ENCODE measurements at regions not wholly inside any gene's neighbourhood (a gene's known extent, or its start where the extent isn't known, plus 50 kb on each side); places are given as distances from the start of the nearest gene placed in this dataset.

DNA sequence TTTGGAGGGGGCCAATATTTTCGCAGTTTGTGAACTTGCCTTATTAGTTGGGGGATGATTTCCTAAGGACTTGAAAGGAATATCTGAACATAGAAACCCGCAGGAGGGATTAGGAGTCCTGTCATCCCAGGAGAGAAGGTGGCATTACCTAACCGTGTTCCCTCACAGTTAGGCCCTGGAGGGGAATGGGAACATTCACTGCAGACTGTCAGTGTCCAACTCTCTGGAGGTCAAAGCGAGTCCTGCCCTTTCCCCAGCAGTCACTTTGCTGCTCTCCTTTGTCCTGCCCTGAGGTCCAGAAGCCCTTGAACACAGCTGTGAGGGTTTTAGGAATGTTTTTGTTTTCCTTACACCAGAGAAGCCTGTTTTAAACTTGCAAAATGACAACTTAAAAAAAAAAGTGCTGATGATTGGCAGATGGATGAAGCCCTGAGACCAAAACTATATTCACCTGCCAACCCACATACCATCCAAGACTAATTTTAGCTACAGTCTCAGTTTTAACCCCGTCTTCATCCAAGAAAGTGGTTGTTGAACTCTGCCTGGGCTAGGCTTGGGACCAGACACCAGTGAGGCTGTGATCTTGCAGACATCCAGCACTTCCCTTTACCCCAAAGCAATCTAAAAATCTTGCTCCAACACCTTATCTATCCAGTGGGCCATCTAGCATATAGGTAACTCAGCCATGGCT is 90.5 kb upstream of the MEX3C start:
- no peaks in the 10 kb centered on the region for H3K4me1 ChIP-seq (ENCODE audit: insufficient read depth, low read length, poor library complexity, severe bottlenecking)
- ChIA-PET CTCF (ENCODE audit: unreplicated experiment) (no interaction called here), POLR2A (no interaction called here)
- no peak overlapping the region for H3K4me3 ChIP-seq (ENCODE audit: low read depth, low read length, poor library complexity, severe bottlenecking)
- no peaks in the 10 kb centered on the region for H3K9me3 ChIP-seq (ENCODE audit: low read length)
- no peak for TF ChIP-seq EZH2phosphoT487 (IDR thresholded peaks at IDR 0.05; ENCODE audit: borderline replicate concordance, low read depth, low read length)
- TF ChIP-seq, protein P1, sequence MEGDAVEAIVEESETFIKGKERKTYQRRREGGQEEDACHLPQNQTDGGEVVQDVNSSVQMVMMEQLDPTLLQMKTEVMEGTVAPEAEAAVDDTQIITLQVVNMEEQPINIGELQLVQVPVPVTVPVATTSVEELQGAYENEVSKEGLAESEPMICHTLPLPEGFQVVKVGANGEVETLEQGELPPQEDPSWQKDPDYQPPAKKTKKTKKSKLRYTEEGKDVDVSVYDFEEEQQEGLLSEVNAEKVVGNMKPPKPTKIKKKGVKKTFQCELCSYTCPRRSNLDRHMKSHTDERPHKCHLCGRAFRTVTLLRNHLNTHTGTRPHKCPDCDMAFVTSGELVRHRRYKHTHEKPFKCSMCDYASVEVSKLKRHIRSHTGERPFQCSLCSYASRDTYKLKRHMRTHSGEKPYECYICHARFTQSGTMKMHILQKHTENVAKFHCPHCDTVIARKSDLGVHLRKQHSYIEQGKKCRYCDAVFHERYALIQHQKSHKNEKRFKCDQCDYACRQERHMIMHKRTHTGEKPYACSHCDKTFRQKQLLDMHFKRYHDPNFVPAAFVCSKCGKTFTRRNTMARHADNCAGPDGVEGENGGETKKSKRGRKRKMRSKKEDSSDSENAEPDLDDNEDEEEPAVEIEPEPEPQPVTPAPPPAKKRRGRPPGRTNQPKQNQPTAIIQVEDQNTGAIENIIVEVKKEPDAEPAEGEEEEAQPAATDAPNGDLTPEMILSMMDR (conservative IDR thresholded peaks at IDR 0.05; ENCODE audit: low read length): no peak
- no peaks in the 10 kb centered on the region for H3K9me2 ChIP-seq (ENCODE audit: insufficient read depth, low read length)
- no peak overlapping the region for H3K4me2 ChIP-seq (ENCODE audit: low read length)
- no peaks in the 10 kb centered on the region for H3K36me3 ChIP-seq (ENCODE audit: insufficient read depth, low read length)
- H2AFZ ChIP-seq (ENCODE audit: low read length): no peak overlapping the region
- intact Hi-C loops (cut with micrococcal nuclease; ENCODE audit: unreplicated experiment): no loop called here
- DNase-seq (ENCODE audit: low spot score): no peak
- no TSS peak for BruUV-seq (replicated peaks)
- no peak overlapping the region for H3K27ac ChIP-seq (ENCODE audit: low read depth, low read length, poor library complexity, severe bottlenecking)
- H4K20me1 ChIP-seq (ENCODE audit: insufficient read depth, low read length): no peaks in the 10 kb centered on the region
- H3K79me2 ChIP-seq (ENCODE audit: insufficient read depth, low read depth, low read length): no peaks in the 10 kb centered on the region

DNA sequence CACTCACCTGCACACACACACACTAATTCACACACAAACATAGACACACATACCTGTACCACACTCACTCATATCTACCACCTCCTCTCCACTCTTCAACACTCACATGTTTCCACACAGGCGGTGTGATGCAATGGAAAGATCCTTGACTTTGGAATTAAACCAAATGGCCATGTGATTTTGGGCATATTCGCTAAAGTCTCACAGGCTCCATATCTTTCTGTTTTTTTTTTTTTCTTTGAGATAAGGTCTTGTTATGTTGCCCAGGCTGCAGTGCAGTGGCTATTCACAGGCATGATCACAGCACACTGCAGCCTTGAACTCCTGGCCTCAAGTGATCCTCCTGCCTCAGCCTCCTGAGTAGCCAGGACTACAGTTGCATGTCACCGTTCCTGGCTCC is 91.1 kb upstream of the MEX3C start:
- TF ChIP-seq EZH2phosphoT487 (IDR thresholded peaks at IDR 0.05; ENCODE audit: borderline replicate concordance, low read depth, low read length): no peak
- Histone ChIP-seq H3K27ac (ENCODE audit: low read depth, low read length, poor library complexity, severe bottlenecking) (no peak overlapping the region), H2AFZ (ENCODE audit: low read length) (no peak overlapping the region), H3K4me1 (ENCODE audit: insufficient read depth, low read length, poor library complexity, severe bottlenecking) (no peaks in the 10 kb centered on the region), H3K4me2 (ENCODE audit: low read length) (no peak overlapping the region), H4K20me1 (ENCODE audit: insufficient read depth, low read length) (no peaks in the 10 kb centered on the region), H3K36me3 (ENCODE audit: insufficient read depth, low read length) (no peaks in the 10 kb centered on the region), H3K79me2 (ENCODE audit: insufficient read depth, low read depth, low read length) (no peaks in the 10 kb centered on the region), H3K4me3 (ENCODE audit: low read depth, low read length, poor library complexity, severe bottlenecking) (no peak overlapping the region), H3K9me3 (ENCODE audit: low read length) (no peaks in the 10 kb centered on the region), H3K9me2 (ENCODE audit: insufficient read depth, low read length) (no peaks in the 10 kb centered on the region)
- no TSS peak for BruUV-seq (replicated peaks)
- no peak for DNase-seq (ENCODE audit: low spot score)
- ChIA-PET CTCF (ENCODE audit: unreplicated experiment) (no interaction called here), POLR2A (no interaction called here)
- intact Hi-C loops (cut with micrococcal nuclease; ENCODE audit: unreplicated experiment): no loop called here

DNA sequence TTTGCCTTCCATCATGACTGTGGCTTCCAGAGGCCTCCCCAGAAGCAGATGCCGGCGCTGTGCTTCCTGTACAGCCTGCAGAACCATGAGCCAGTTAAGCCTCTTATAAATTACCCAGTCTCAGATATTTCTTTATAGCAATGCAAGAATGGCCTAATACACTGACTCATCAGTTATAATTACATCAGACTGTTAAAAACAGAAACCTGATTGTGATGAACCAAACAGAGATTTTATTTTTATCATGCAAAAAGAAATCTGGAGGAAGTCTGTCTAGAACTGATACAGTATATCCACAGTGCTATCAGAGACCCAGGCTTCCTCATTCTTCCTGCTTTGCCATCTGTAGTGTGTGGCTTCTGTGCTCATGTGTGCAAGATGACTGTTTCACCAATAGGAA is 93.4 kb upstream of the MEX3C start:
- Histone ChIP-seq H3K9me2 (ENCODE audit: insufficient read depth, low read length) (no peaks in the 10 kb centered on the region), H3K79me2 (ENCODE audit: insufficient read depth, low read depth, low read length) (no peaks in the 10 kb centered on the region), H3K4me3 (ENCODE audit: low read depth, low read length, poor library complexity, severe bottlenecking) (no peak overlapping the region), H3K9me3 (ENCODE audit: low read length) (no peaks in the 10 kb centered on the region), H2AFZ (ENCODE audit: low read length) (no peak overlapping the region), H3K4me1 (ENCODE audit: insufficient read depth, low read length, poor library complexity, severe bottlenecking) (no peaks in the 10 kb centered on the region), H3K4me2 (ENCODE audit: low read length) (no peak overlapping the region), H3K27ac (ENCODE audit: low read depth, low read length, poor library complexity, severe bottlenecking) (no peak overlapping the region), H3K36me3 (ENCODE audit: insufficient read depth, low read length) (no peaks in the 10 kb centered on the region), H4K20me1 (ENCODE audit: insufficient read depth, low read length) (no peaks in the 10 kb centered on the region)
- POLR2A ChIA-PET: no interaction called here
- DNase-seq (ENCODE audit: low spot score): no peak
- CTCF ChIA-PET (ENCODE audit: unreplicated experiment): no interaction called here
- BruUV-seq (replicated peaks): no TSS peak
- TF ChIP-seq, protein P1 (conservative IDR thresholded peaks at IDR 0.05; ENCODE audit: low read length): no peak
- TF ChIP-seq EZH2phosphoT487 (IDR thresholded peaks at IDR 0.05; ENCODE audit: borderline replicate concordance, low read depth, low read length): no peak
- intact Hi-C loops (cut with micrococcal nuclease; ENCODE audit: unreplicated experiment): no loop called here

All from OCI-LY7 (cell line).